DOHH2 (cell line): ENCODE measurements at regions not wholly inside any gene's neighbourhood (a gene's known extent, or its start where the extent isn't known, plus 50 kb on each side); places are given as distances from the start of the nearest gene placed in this dataset.
A peak's percentile ranks its signal among the peaks of the same experiment; 100 is the strongest.

Experiments used
- H3F3A ChIP-seq: fragments of 200-600 bp; sonication (generic), shearing (Covaris generic); 2 replicates; pipeline ENCODE4 v1.6.0; 2016; ENCODE audit warnings: antibody characterized with exemption, mild to moderate bottlenecking; ENCODE audit not compliant: control insufficient read depth, insufficient read depth
- H3K27ac ChIP-seq: fragments of 200-600 bp; sonication (generic); 2 replicates; pipeline ENCODE4 v1.5.1; 2014; ENCODE audit warnings: low read depth, mild to moderate bottlenecking, low read length, moderate library complexity
- H3K27me3 ChIP-seq: fragments of 200-600 bp; sonication (generic); 2 replicates; pipeline ENCODE4 v1.6.1; 2014; ENCODE audit warnings: mild to moderate bottlenecking, low read length, mixed read lengths; ENCODE audit not compliant: control insufficient read depth
- H3K36me3 ChIP-seq: fragments of 200-600 bp; sonication (generic); 2 replicates; pipeline ENCODE4 v1.6.1; 2014; ENCODE audit warnings: mild to moderate bottlenecking, low read length, moderate library complexity, mixed read lengths; ENCODE audit not compliant: control insufficient read depth
- H3K4me1 ChIP-seq: fragments of 200-600 bp; sonication (generic); 2 replicates; pipeline ENCODE4 v1.6.1; 2014; ENCODE audit warnings: mild to moderate bottlenecking, low read length, mixed read lengths; ENCODE audit not compliant: control insufficient read depth
- H3K4me2 ChIP-seq: fragments of 200-600 bp; sonication (generic); 2 replicates; pipeline ENCODE4 v1.6.0; 2014; ENCODE audit warnings: mild to moderate bottlenecking, low read length, moderate library complexity
- H3K4me3 ChIP-seq: fragments of 200-600 bp; sonication (generic); 2 replicates; pipeline ENCODE4 v1.5.1; 2014; ENCODE audit warnings: mild to moderate bottlenecking, low read length, mixed read lengths
- H3K79me2 ChIP-seq: fragments of 200-600 bp; sonication (generic); 2 replicates; pipeline ENCODE4 v1.6.1; 2014; ENCODE audit warnings: mild to moderate bottlenecking, low read length, mixed read lengths; ENCODE audit not compliant: control insufficient read depth
- H3K9me2 ChIP-seq: fragments of 200-600 bp; sonication (generic); replicated peaks from 2 replicates; pipeline ENCODE4 v1.6.1; 2014; ENCODE audit warnings: mild to moderate bottlenecking, low read length, mixed read lengths; ENCODE audit not compliant: control insufficient read depth
- H3K9me3 ChIP-seq: fragments of 200-600 bp; sonication (generic); 2 replicates; pipeline ENCODE4 v1.6.1; 2014; ENCODE audit warnings: antibody characterized with exemption, low read length, mixed read lengths; ENCODE audit not compliant: control insufficient read depth, insufficient read depth
- H4K20me1 ChIP-seq: fragments of 200-600 bp; sonication (generic); 2 replicates; pipeline ENCODE4 v1.6.0; 2014; ENCODE audit warnings: low read depth, mild to moderate bottlenecking, antibody characterized with exemption, low read length, moderate library complexity; ENCODE audit not compliant: control insufficient read depth, insufficient read depth
- EZH2phosphoT487 ChIP-seq: fragments of 200-600 bp; sonication (generic); IDR thresholded peaks from 2 replicates; pipeline ENCODE4 v1.6.1; 2017; ENCODE audit warnings: borderline replicate concordance, mild to moderate bottlenecking, antibody characterized with exemption, low read length, moderate library complexity, mixed read lengths
- TF ChIP-seq, protein P1 (sequence below): fragments of 200-600 bp; sonication (generic); IDR thresholded peaks from one replicate; pipeline ENCODE4 v1.5.1; 2014; ENCODE audit warnings: antibody characterized with exemption, mild to moderate bottlenecking, low read depth, low read length; ENCODE audit not compliant: poor library complexity, severe bottlenecking

DNA sequence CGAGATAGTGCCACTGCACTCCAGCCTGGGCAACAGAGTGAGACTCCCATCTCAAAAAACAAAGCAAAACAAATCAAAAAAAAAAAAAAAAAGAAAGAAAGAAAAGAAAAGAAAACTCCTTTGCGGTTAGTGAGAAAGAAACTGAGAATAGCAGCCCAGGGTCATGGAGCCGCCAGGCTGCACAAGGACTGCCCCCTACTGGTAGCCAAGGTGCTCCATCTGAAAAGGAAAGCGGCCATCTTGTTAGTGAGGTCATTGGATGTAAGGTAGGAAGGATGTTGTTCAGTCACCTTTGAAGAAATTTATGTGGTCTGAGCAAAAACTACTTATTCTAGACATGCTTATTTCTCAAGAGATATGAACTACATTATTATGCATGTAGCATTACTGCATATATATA is 660.6 kb upstream of the TENM3 start:
- H3K27ac ChIP-seq = no peak overlapping the region
- H3K27me3 ChIP-seq = no peaks in the 10 kb centered on the region
- H3K9me3 ChIP-seq = no peaks in the 10 kb centered on the region; the same call in 1 of the 2 replicates
- H3K4me2 ChIP-seq = no peak overlapping the region
- no peaks in the 10 kb centered on the region for H3K4me1 ChIP-seq
- no peaks in the 10 kb centered on the region for H3K36me3 ChIP-seq
- TF ChIP-seq, protein P1, sequence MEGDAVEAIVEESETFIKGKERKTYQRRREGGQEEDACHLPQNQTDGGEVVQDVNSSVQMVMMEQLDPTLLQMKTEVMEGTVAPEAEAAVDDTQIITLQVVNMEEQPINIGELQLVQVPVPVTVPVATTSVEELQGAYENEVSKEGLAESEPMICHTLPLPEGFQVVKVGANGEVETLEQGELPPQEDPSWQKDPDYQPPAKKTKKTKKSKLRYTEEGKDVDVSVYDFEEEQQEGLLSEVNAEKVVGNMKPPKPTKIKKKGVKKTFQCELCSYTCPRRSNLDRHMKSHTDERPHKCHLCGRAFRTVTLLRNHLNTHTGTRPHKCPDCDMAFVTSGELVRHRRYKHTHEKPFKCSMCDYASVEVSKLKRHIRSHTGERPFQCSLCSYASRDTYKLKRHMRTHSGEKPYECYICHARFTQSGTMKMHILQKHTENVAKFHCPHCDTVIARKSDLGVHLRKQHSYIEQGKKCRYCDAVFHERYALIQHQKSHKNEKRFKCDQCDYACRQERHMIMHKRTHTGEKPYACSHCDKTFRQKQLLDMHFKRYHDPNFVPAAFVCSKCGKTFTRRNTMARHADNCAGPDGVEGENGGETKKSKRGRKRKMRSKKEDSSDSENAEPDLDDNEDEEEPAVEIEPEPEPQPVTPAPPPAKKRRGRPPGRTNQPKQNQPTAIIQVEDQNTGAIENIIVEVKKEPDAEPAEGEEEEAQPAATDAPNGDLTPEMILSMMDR = peak; percentile 28
- TF ChIP-seq EZH2phosphoT487 = no peak
- no peaks in the 10 kb centered on the region for H3K9me2 ChIP-seq
- H3K4me3 ChIP-seq = no peak overlapping the region
- no peaks in the 10 kb centered on the region for H3K79me2 ChIP-seq
- no peaks in the 10 kb centered on the region for H4K20me1 ChIP-seq
- H3F3A ChIP-seq = no peaks in the 10 kb centered on the region

DNA sequence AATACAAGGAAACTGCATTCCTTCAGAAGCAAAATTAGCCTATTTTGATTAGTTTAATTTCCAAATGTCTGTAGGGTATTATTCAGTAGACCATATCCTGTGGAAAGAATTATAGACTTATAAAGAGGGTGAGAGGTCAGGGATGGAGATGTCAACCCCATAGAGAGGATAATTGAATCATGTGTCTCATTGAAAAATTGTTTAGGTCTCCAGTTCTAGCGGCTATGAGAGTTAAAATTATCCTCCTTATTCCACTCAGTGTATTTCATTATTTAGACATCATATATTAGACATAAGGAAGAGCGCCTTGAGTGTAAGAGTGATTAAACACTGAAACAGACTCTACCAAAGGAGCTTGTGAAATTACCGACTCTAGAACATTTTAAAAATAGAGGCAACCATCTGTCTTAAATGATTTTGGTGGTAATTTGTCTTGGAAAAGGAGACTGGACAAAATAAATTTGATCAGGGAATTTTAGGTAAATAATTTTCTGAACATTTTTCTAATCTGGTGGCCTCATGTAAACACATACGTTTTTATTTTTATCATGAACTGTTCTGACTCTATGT is 654.4 kb upstream of the TENM3 start:
- no peaks in the 10 kb centered on the region for H4K20me1 ChIP-seq
- H3K4me3 ChIP-seq = no peak overlapping the region
- H3K79me2 ChIP-seq = no peaks in the 10 kb centered on the region
- H3K4me1 ChIP-seq = no peaks in the 10 kb centered on the region
- no peaks in the 10 kb centered on the region for H3F3A ChIP-seq
- no peak overlapping the region for H3K27ac ChIP-seq
- H3K9me2 ChIP-seq = no peaks in the 10 kb centered on the region
- no peak overlapping the region for H3K4me2 ChIP-seq
- TF ChIP-seq, protein P1 = no peak
- TF ChIP-seq EZH2phosphoT487 = no peak
- no peaks in the 10 kb centered on the region for H3K27me3 ChIP-seq
- no peaks in the 10 kb centered on the region for H3K9me3 ChIP-seq
- H3K36me3 ChIP-seq = no peaks in the 10 kb centered on the region

DNA sequence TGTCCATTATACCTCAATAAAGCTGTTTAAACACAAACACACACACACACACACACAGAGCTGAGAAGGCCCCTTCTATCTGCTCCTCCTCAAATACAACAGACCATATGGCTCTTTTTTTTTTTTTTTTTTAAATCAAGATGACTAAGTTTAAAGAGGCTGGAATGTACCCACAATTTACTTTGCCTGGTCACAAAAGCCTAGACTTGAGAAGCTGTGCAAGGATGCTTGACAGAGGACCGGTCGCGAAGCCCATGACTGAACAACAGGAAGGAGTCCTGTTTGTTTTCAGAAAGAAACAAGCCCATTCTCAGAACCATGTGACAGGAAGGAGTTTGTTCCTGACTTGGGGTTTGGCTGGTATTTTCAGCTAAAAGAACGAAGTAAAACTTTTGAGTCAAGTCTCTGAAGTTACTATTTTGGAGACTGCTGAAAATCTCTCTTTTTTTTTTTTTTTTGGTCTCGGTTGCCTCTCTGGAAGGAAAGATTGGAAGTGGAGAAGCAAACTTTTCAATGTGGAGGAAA is 650.9 kb upstream of the TENM3 start:
- Histone ChIP-seq H3K36me3 (no peaks in the 10 kb centered on the region), H3K79me2 (no peaks in the 10 kb centered on the region), H3K27me3 (no peaks in the 10 kb centered on the region), H3K4me3 (no peak overlapping the region), H3K27ac (no peak overlapping the region), H3F3A (no peaks in the 10 kb centered on the region), H3K4me2 (no peak overlapping the region), H4K20me1 (no peaks in the 10 kb centered on the region), H3K4me1 (no peaks in the 10 kb centered on the region), H3K9me2 (no peaks in the 10 kb centered on the region), H3K9me3 (no peaks in the 10 kb centered on the region)
- TF ChIP-seq, protein P1 = no peak
- no peak for TF ChIP-seq EZH2phosphoT487
